LNCAP (cell line): ENCODE measurements at regions not wholly inside any gene's neighbourhood (a gene's known extent, or its start where the extent isn't known, plus 50 kb on each side); places are given as distances from the start of the nearest gene placed in this dataset.

Experiments
- CTCF ChIP-seq: fragments of 450-650 bp; IDR thresholded peaks from 2 replicates; pipeline ENCODE4 v1.5.1; 2017; ENCODE audit warnings: mild to moderate bottlenecking

- TF ChIP-seq CTCF: no peak
Measured at GRCh38 chr20:11852189-11852588, 65.5 kb upstream of the BTBD3 start.

GRCh38 chr20:11852811-11853210, 64.9 kb upstream of the BTBD3 start:
- no peak for TF ChIP-seq CTCF

GRCh38 chr20:11853359-11853758, 64.3 kb upstream of the BTBD3 start:
- no peak for TF ChIP-seq CTCF

- TF ChIP-seq CTCF: no peak
Measured at GRCh38 chr20:11861479-11861878, 56.2 kb upstream of the BTBD3 start.

GRCh38 chr20:11867291-11867919, 50.3 kb upstream of the BTBD3 start:
- no peak for TF ChIP-seq CTCF
